Choroid plexus epithelial cell (primary cell): ENCODE measurements at regions not wholly inside any gene's neighbourhood (a gene's known extent, or its start where the extent isn't known, plus 50 kb on each side); places are given as distances from the start of the nearest gene placed in this dataset.

Source experiments
- DNase-seq: peaks from one replicate; pipeline ENCODE4 v3.0.0-alpha.2; 2010; ENCODE audit warnings: low read depth
- H3K4me3 ChIP-seq: 2 replicates; pipeline ENCODE4 v1.5.1; 2011; ENCODE audit warnings: low read depth, mild to moderate bottlenecking, control low read depth, low read length, moderate library complexity
- CTCF ChIP-seq: conservative IDR thresholded peaks from 2 replicates; pipeline ENCODE4 v1.5.1; 2011; ENCODE audit warnings: low read depth, mild to moderate bottlenecking, control low read depth, inconsistent platforms, low read length, moderate library complexity

GRCh38 chr3:134080761-134081160 is 51.0 kb upstream of the SLCO2A1 start:
- TF ChIP-seq CTCF = no peak
- DNase-seq = no peak
- H3K4me3 ChIP-seq = no peak overlapping the region

GRCh38 chr3:134079761-134080160 is 50.0 kb upstream of the SLCO2A1 start:
- no peak for DNase-seq
- TF ChIP-seq CTCF = no peak

More at GRCh38 chr3:134079761-134080160, 50.0 kb upstream of the SLCO2A1 start:
- no peak overlapping the region for H3K4me3 ChIP-seq
